PC-3 (cell line): ENCODE measurements at regions not wholly inside any gene's neighbourhood (a gene's known extent, or its start where the extent isn't known, plus 50 kb on each side); places are given as distances from the start of the nearest gene placed in this dataset.

ENCODE experiments used
- CTCF ChIP-seq: fragments of 300-600 bp; sonication (generic); conservative IDR thresholded peaks from 2 replicates; pipeline ENCODE4 v1.5.1; 2017; ENCODE audit warnings: antibody characterized with exemption, low read depth, mild to moderate bottlenecking, low read length
- EZH2 ChIP-seq: fragments of 300-600 bp; sonication (generic); IDR thresholded peaks from one replicate; pipeline ENCODE4 v1.6.1; 2017; ENCODE audit warnings: antibody characterized with exemption, mild to moderate bottlenecking, low read length; ENCODE audit not compliant: unreplicated experiment
- EZH2phosphoT487 ChIP-seq: fragments of 300-600 bp; sonication (generic); IDR thresholded peaks from 2 replicates; pipeline ENCODE4 v1.6.1; 2018; ENCODE audit warnings: mild to moderate bottlenecking, antibody characterized with exemption, low read length, borderline replicate concordance

DNA sequence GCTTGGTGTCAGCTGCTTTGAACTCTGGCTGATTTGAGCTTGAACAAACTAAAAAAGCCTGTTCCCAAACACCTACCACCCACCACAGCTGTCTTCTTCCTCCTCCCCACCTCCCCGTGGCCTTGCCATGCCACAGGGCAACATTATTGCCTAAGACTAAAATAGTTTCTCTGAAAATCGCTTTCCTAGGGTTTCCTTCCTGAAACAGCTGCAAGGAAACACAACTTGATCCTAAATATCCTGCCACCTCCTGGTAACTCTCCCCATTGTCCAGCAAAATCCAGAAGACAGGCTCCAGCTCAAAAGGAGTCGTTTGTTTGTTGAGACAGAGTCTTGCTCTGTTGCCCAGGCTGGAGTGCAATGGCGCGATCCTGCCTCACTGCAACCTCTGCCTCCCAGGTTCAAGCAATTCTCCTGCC is 193.9 kb upstream of the TPM1 start:
- TF ChIP-seq CTCF (0 out of 2 replicates have a peak, but pooled peaks have one; percentile 18), EZH2 (no peak), EZH2phosphoT487 (no peak)
